ENCODE measurements at regions not wholly inside any gene's neighbourhood (a gene's known extent, or its start where the extent isn't known, plus 50 kb on each side); places are given as distances from the start of the nearest gene placed in this dataset.

DNA sequence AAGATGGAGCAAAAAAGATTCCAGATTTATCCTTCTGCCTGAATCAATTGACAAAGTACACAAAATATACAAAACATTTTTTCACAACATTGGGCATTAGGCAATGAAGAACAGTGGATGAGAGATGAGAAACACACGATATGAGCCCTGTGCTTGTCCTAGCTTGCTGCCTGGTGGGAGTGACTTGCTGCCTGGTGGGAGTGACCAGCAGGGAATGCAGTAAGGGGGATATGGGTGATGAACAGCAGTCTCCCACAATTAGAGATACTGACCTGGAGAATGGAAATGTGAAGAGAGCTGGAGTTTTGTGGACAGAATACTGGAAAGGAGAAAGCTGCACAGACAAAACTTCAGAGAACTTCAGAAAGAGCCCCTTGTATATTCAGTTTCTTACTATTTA lies 629.4 kb upstream of the FRG1 start:
- TF ChIP-seq SIN3A (IDR thresholded peaks at IDR 0.05; ENCODE audit: borderline replicate concordance, insufficient read depth, low read depth, low read length) (no peak), POLR2AphosphoS5 (IDR thresholded peaks at IDR 0.05; ENCODE audit: low read depth, low read length) (no peak), REST (IDR thresholded peaks at IDR 0.05; ENCODE audit: insufficient read depth in 1 of 2, low read depth in 2 of 2, low read length in 1 of 2) (no peak), TCF7L2 (IDR thresholded peaks at IDR 0.05; ENCODE audit: low read depth, low read length) (no peak)
- TF ChIP-seq, protein P1, sequence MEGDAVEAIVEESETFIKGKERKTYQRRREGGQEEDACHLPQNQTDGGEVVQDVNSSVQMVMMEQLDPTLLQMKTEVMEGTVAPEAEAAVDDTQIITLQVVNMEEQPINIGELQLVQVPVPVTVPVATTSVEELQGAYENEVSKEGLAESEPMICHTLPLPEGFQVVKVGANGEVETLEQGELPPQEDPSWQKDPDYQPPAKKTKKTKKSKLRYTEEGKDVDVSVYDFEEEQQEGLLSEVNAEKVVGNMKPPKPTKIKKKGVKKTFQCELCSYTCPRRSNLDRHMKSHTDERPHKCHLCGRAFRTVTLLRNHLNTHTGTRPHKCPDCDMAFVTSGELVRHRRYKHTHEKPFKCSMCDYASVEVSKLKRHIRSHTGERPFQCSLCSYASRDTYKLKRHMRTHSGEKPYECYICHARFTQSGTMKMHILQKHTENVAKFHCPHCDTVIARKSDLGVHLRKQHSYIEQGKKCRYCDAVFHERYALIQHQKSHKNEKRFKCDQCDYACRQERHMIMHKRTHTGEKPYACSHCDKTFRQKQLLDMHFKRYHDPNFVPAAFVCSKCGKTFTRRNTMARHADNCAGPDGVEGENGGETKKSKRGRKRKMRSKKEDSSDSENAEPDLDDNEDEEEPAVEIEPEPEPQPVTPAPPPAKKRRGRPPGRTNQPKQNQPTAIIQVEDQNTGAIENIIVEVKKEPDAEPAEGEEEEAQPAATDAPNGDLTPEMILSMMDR (IDR thresholded peaks at IDR 0.05), result no peak
